NCI-H2107 treated with DMSO at 0.1 percent for 48 hours (cell line): ENCODE measurements at regions not wholly inside any gene's neighbourhood (a gene's known extent, or its start where the extent isn't known, plus 50 kb on each side); places are given as distances from the start of the nearest gene placed in this dataset.

ENCODE experiments used
- DNase-seq: peaks from one replicate; lab custom pipeline; 2025; ENCODE audit not compliant: unreplicated experiment; lab: John Stamatoyannopoulos, UW

GRCh38 chr13:44092078-44092970, 212.6 kb downstream of the LACC1 start:
- no peak for DNase-seq

DNA sequence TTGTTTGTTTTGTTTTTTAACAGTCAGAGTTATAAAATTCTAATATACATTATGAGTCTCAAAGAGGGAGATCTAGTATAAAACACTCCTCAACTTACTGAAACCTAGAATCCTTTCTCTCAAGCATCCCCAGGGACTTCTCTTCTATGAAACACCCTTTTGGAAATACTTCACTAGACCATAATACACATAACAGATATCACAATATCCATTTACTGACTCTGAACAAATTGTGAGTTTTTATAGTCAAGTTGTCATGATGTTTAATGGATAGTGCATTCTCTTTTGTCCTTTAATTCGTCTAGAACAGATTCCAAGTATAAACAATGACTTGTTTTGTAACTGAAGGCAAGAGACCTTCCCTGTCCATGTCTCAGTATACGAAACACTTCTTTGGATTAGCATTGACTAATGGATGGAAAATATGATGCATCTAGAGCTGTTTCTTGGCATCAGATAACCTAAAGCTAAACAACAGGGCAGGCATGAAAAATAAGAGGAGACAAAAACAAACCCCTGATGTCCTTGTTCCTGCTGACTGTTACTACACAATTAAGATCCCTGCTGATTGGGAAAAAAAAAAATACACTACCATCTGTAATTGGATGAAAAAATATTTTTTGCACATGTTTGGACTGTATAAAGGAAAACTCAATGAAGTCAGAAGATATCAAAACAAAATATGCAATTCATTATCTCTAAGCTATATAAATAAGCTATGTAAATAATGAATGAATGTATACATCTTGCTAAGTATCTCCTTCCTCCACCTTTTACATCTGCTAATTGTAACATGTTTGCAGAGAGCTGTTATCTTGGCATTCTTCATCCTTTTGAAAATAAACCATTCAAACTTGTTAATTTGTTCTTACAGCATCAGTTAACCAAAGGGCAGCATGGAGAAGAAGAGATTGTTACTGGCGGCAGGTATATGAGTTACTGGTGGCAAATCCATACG, 214.2 kb downstream of the LACC1 start:
- DNase-seq = peak; percentile 76

DNA sequence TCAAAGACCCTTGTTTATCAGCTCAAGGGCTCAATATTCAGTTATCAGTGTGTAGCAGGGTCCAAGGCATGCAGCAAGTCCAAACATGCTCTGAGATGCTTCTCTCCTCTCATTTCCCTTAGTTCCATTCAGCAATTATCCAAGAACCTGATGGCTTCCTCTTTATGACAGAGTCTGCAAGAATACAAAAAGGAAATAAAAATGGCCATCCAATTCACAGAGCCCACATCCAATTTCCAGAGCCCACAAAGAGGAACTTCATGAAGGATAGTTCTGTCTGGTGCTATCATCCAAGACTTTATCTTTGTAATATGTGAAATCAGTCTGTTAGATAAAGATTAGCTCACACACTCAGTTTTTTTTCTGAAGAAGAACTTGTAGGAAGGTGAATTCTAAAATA, 217.2 kb downstream of the LACC1 start:
- no peak for DNase-seq

GRCh38 chr13:44098559-44098958, 218.9 kb downstream of the LACC1 start:
- no peak for DNase-seq

- DNase-seq = no peak
Observed at GRCh38 chr13:44101347-44102083, 221.8 kb downstream of the LACC1 start.

DNA sequence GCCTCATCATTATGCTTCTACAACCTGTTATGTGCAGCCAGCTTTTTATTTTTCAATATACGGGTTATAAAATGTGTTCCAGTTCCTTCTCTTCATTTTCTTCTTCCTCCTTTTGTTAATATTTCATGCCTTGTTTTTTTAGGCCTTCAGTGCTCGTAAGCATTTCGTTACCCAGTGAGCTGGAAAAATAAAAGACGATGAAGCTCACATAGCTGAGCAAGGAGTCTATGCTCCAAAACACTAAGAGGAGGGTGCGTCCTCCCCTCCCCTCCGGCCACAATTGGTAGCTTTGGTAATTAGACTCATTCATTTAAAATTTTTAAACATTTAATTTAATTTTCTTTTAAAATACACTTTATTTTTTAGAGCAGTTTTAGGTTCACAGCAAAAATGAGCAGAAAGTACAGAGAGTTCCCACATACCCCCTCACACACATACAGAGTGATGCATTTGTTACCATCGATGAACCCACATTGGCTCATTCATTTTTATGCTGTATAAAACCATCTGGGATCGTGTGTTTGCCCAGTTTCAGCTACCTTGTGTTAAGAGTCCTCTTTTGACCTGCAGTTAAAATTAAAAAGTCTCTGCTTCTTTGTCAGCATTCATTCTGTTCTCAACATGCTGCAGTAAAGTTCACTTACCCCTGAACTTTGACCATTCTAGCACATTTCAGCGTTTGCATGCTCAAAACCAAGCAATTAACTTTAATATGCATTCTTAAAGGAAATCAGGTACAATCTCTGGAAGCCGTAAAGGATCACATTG, 223.9 kb downstream of the LACC1 start:
- no peak for DNase-seq

DNA sequence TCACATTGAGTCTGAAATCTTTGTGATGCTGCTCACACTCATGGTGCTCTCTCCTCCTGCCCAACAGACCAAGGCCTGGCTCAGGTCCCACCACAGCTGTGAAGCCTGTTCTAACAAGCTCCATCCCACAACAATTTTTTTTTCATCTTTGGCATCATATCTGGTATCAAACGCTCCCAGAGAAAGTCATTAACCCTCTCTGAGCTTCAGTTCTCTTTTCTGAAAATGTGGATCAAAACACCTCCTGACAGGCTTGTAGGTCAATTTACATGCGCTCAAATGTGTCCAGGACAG, 224.4 kb downstream of the LACC1 start:
- no peak for DNase-seq

- no peak for DNase-seq
Observed at GRCh38 chr13:44104969-44105368, 225.3 kb downstream of the LACC1 start.

- no peak for DNase-seq
Observed at GRCh38 chr13:44106266-44107152, 226.8 kb downstream of the LACC1 start.

- no peak for DNase-seq
Observed at GRCh38 chr13:44107357-44108121, 227.8 kb downstream of the LACC1 start.

GRCh38 chr13:44108331-44108858, 228.7 kb downstream of the LACC1 start:
- no peak for DNase-seq

DNA sequence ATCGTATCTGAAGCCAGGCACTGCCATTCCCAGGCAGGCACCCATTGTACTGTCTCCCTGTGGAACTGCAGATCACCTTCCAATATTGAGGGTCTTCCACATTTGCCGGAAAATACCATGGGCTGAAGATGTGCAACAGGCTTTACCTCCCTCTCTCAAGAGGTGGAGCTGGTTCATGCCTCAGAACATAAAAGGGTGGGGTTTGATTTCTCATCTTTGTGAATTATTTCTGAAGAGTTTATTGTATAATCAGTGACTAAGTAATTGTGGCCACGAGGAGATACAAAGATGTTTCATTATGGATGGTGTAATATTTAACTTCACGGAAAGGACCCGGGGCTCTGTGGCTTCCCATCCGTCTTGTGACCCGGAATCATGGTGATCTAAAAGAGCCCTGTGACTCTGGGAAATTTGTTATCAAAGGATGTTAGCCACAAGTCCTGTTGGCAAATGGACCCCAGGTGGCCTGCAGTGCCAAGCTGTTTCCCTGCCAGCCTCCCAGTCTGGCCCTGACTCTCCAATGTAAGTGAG, 230.5 kb downstream of the LACC1 start:
- no peak for DNase-seq

GRCh38 chr13:44111701-44112100, 232.0 kb downstream of the LACC1 start:
- DNase-seq = no peak

DNA sequence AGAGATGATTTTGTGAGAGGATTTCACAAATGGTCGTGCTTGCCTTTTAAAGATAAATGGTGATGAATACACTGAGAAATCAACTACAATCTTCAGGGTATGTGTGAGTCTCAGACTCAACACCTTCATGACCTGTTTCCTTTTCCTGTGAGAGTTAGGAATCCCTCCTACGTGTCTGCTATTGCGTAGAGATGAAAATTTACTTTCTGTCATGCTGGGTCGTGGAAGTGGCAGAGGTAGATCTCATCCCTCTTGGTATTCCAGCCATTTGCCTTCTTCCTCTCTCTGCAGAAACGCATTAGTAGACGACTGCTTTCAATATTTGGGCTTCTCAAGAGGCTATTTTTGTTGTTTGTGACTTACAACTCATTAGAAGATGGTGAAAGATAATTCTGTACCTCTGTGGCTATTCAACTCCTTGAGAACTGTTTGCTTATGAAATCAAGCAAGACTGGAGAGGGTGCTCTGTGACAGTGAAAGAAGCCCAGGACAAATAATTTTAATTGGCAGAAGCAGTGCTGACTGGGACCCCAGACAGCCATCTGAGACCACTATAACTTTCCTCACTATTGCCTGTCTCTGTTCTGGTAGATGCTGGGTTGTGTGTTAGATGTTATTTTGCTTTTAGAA, 233.1 kb downstream of the LACC1 start:
- DNase-seq = no peak

GRCh38 chr13:44116562-44117332, 237.0 kb downstream of the LACC1 start:
- peak; percentile 5 for DNase-seq

DNA sequence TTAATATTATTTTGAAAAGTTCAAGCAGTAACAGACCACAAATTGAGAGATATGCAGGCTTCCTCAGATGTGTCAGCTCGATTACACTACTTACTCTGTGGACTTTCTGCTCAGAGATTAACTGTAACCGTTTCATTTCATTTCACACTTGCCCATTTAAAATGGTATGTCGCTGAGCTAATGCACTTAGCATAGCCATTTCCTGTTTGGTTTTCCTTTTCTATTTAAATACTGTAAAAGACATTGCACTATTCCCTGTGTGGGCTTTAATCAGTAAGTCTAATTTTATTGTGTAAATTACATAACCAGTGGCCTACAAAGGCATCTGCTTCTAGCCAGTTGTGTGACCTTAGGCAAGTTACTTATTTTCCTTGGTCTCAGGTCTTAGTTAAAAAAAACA, 237.6 kb downstream of the LACC1 start:
- no peak for DNase-seq

DNA sequence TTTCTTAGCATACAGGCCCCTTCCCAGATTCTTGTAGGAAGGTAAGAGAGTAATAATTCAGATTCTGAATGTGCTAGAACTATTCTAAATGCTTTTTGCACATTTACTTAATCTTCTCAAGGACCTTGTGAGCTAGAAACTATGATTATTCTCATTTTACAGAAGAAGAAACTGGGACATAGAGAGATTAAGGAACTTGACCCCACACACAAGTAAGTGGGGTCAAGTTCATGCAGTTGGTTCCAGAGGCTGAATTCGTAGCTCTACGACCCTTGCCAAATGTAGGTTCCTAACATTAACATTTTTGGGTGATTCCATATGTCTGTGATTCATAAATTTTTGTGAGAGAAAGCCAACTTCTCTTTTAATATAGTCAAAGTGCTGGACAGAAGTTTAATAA, 238.1 kb downstream of the LACC1 start:
- no peak for DNase-seq
